Stimulated activated naive B cell treated with anti-CD40 and anti-IgM and Interleukin-4, amounts not matched to agents 10 μg/mL and 1 μg/mL and 100 μg/mL, for 72 hours (primary cell): ENCODE measurements at regions not wholly inside any gene's neighbourhood (a gene's known extent, or its start where the extent isn't known, plus 50 kb on each side); places are given as distances from the start of the nearest gene placed in this dataset.
"Not testable (repeated sequence)": the region's sequence is repeated elsewhere in the genome, so short reads cannot be mapped to it uniquely, and the experiment has no call there.

Experiments used
- ATAC-seq, 2 donors: fragments of 150-1000 bp; cut with Tn5 transposase; replicated peaks; 2 replicates each; pipeline ENCODE4 v1.10.0; 2021; ENCODE audit warnings: moderate library complexity in 1 of 2
- DNase-seq: peaks from one replicate; pipeline ENCODE4 v3.0.0; 2021
- H3K27ac Mint-ChIP-seq: one replicate; pipeline ENCODE4 v1.8.0; 2022; ENCODE audit warnings: mild to moderate bottlenecking, mixed read lengths
- H3K27me3 Mint-ChIP-seq, 2 donors: one replicate each; pipeline ENCODE4 v1.8.0; 2022; ENCODE audit warnings: mixed read lengths in 2 of 2
- H3K36me3 Mint-ChIP-seq, 2 donors: one replicate each; pipeline ENCODE4 v1.8.0; 2022; ENCODE audit warnings: mixed read lengths in 2 of 2, mild to moderate bottlenecking in 1 of 2
- H3K4me1 Mint-ChIP-seq, 2 donors: one replicate each; pipeline ENCODE4 v1.8.0; 2022; ENCODE audit warnings: mixed read lengths in 2 of 2, mild to moderate bottlenecking in 1 of 2
- H3K4me3 Mint-ChIP-seq, 2 donors: one replicate each; pipeline ENCODE4 v1.8.0; 2022; ENCODE audit warnings: mild to moderate bottlenecking in 2 of 2, mixed read lengths in 2 of 2, moderate library complexity in 1 of 2
- H3K9me3 Mint-ChIP-seq, 2 donors: one replicate each; pipeline ENCODE4 v1.8.0; 2022; ENCODE audit warnings: mixed read lengths in 2 of 2, mild to moderate bottlenecking in 1 of 2

DNA sequence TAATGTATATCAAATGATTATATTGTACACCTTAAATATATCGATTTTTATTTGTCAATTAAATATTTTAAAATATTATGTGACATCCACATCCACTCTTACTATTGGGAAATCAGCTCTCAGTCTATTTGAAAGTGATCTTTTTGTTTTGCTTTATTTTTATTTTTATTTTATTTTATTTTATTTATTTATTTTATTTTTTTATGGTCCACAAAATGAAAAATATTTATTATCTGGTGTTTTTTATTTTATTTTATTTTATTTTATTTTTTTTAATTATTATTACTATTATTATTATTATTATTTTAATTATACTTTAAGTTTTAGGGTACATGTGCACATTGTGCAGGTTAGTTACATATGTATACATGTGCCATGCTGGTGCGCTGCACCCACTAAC lies 533.5 kb upstream of the ANO5 start:
- not testable (repeated sequence) for H3K36me3 Mint-ChIP-seq, H3K27me3 Mint-ChIP-seq, ATAC-seq, H3K9me3 Mint-ChIP-seq, H3K4me1 Mint-ChIP-seq, DNase-seq, H3K4me3 Mint-ChIP-seq, H3K27ac Mint-ChIP-seq

DNA sequence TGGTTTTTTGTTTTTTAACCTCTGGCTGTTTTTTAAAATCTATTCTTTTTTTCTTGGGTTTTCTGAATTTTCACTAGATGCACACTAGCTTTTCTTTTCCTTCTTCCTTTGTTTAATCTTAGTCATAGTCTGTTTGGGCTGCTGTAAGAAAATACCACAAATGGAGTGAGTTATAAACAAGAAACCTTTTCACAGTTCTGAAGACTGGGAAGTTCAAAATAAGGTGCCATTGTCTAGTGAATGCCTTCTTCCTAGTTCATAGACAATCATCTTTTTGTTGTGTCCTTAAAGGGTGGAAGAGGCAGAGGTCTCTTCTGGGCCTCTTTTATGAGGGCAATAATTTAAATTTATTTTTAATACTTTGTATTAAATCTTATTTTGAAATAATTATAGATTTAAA lies 532.9 kb upstream of the ANO5 start:
- ATAC-seq (no peak), DNase-seq (no peak)
- H3K36me3 Mint-ChIP-seq, result no peaks in the 10 kb centered on the region
- H3K27ac Mint-ChIP-seq, result no peak overlapping the region
- H3K27me3 Mint-ChIP-seq, result no peaks in the 10 kb centered on the region
- peaks cover 0 to 3% of the 10 kb centered on the region in 2 donors for H3K9me3 Mint-ChIP-seq
- H3K4me3 Mint-ChIP-seq, result no peak overlapping the region
- no peaks in the 10 kb centered on the region for H3K4me1 Mint-ChIP-seq

DNA sequence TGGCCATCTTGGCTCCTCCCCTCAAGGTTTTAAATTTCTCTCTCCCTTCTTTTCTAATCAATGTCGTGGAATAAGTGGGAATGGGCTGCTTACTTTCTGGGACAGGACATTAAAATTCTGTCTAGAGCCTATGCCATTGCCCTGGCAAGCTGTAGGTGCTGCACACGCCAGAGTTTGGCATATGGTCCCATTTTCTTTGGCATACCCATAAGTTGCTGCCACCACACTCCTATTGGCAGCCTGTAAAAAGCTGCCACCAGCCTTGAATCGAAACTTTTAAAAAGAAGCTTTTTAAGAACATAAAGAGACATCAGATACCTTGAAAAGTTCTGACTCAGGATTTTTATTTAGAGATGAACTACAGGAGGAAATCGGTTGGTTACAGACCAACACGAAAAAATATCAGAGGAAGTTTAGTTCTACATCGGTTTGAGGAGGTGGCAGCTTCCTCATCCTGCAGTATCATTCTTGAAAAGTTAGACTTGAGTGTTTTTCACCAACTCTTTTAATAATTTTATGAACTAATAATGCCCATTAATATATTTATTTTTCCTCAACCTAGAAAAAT lies 517.8 kb upstream of the ANO5 start:
- no peak overlapping the region for H3K27ac Mint-ChIP-seq
- H3K27me3 Mint-ChIP-seq, result no peaks in the 10 kb centered on the region
- H3K9me3 Mint-ChIP-seq, result peaks cover 3% of the 10 kb centered on the region in 2 donors
- no peak overlapping the region for H3K4me3 Mint-ChIP-seq
- H3K4me1 Mint-ChIP-seq, result no peaks in the 10 kb centered on the region
- H3K36me3 Mint-ChIP-seq, result no peaks in the 10 kb centered on the region
- ATAC-seq (no peak), DNase-seq (no peak)

DNA sequence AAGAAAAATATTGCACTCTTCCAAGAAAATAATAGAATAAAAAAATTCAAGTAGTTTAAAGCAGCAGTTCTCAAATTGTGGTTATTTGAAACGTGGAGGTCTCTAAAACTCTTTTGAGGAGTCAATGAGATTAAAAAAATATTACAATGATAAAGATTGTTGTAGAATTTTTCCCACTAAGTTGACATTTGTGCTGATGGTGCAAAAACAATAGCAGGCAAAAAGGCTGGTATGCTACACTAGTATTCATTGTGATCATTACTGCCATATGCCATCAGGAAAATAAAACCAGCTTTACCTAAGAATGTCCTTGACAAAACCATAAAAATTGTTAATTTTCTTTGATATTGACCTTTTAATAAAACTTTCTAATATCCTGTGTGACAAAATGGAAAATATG lies 505.2 kb upstream of the ANO5 start:
- Mint-ChIP-seq H3K36me3 (no peaks in the 10 kb centered on the region), H3K4me1 (no peaks in the 10 kb centered on the region), H3K9me3 (peaks cover 3 to 6% of the 10 kb centered on the region in 2 donors), H3K27ac (no peak overlapping the region), H3K27me3 (no peaks in the 10 kb centered on the region), H3K4me3 (no peak overlapping the region)
- no peak for DNase-seq
- no peak for ATAC-seq

DNA sequence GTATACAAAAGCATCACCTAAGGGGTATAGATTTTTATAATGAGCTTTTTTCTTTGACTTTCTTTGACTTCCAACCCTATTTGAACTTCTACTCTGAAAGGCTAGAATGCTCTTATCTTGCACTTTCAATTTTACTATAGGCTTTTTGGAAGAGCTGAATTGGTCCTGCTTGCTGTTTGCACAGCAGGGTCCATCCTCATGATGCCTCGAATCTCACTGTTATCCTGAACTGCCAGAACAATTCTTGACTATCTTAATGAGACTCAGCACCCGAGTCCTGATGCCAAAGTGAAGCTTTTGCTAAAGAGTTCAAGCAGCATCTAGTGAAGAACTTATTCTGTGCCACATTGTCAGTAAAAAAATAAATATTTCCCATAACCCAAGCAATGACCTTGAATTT lies 488.3 kb upstream of the ANO5 start:
- Mint-ChIP-seq H3K27ac (no peak overlapping the region), H3K4me3 (no peak overlapping the region), H3K27me3 (no peaks in the 10 kb centered on the region), H3K4me1 (no peaks in the 10 kb centered on the region), H3K9me3 (no peaks in the 10 kb centered on the region), H3K36me3 (no peaks in the 10 kb centered on the region)
- no peak for DNase-seq
- no peak for ATAC-seq

DNA sequence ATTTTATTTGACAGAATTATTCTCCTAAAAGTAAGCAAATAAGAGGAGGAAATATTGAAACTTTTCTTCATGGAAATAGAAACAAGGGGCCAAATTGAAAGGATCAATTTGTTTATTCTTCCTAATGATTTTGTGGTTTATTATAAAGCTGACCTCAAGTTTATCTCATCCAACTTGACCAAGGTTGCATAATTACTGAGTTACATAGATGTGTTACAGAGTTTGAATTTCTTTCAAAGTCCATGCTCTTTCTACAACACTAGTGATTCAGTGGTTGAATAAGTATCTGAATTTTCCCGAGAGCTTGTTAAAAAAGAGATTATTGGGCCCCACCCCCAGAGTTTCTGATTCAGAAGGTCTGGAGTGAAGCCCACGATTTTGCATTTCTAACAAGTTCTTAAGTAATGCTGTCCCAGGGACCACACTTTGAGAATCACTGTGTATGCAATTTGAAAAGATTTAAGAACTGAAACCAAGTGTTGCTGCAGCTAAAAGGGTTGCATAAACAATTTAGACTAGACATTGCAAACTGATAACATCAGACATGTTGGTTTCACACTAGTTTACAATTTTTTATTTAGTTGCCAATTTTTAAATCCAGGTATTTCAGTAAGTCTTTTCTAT lies 485.7 kb upstream of the ANO5 start:
- no peak for DNase-seq
- Mint-ChIP-seq H3K27ac (no peak overlapping the region), H3K27me3 (no peaks in the 10 kb centered on the region), H3K4me3 (no peak overlapping the region), H3K9me3 (no peaks in the 10 kb centered on the region), H3K4me1 (no peaks in the 10 kb centered on the region), H3K36me3 (no peaks in the 10 kb centered on the region)
- ATAC-seq, result no peak

DNA sequence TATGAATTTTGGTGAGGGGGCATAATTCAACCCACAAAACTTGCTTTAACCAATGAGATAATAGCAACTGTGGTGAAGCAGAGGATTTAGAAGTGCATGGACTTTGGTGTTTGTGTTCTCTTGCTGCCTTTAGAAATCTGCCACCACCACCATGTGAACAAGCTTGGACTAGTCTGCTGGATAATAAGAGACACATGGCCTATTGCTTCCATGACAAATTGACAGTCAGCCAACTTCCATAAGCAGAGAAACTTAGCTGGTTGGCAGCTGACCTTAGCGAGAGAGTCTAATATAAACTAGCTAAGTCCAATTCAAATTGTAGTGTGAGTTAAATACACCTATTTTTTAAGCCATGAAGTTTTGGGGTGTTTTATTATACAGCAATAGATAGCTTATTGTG lies 482.1 kb upstream of the ANO5 start:
- ATAC-seq, result no peak
- DNase-seq, result no peak
- H3K4me1 Mint-ChIP-seq, result no peaks in the 10 kb centered on the region
- no peaks in the 10 kb centered on the region for H3K36me3 Mint-ChIP-seq
- H3K27me3 Mint-ChIP-seq, result no peaks in the 10 kb centered on the region
- H3K9me3 Mint-ChIP-seq, result peaks cover 4 to 5% of the 10 kb centered on the region in 2 donors
- H3K27ac Mint-ChIP-seq, result no peak overlapping the region
- no peak overlapping the region for H3K4me3 Mint-ChIP-seq

DNA sequence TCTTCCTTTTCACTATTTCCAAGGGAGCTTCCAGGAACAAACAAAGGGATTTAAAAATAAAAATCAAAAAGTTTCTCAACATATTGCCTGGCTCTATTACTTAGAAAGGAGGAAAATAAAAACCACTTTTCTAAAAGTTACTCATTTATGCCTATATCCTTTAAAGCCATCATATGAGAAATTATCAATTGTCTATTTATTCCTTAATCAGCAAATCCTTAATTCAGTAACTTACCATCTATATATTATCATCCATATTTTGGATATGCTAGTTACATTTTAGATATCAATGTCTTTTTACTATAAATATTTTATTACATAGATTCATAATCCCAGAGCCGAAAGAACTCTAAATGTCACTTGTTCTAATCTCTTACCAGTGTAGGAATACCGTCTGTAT lies 481.5 kb upstream of the ANO5 start:
- no peaks in the 10 kb centered on the region for H3K36me3 Mint-ChIP-seq
- H3K27me3 Mint-ChIP-seq, result no peaks in the 10 kb centered on the region
- DNase-seq, result no peak
- peaks cover 4 to 5% of the 10 kb centered on the region in 2 donors for H3K9me3 Mint-ChIP-seq
- ATAC-seq, result no peak
- no peaks in the 10 kb centered on the region for H3K4me1 Mint-ChIP-seq
- no peak overlapping the region for H3K27ac Mint-ChIP-seq
- no peak overlapping the region for H3K4me3 Mint-ChIP-seq

DNA sequence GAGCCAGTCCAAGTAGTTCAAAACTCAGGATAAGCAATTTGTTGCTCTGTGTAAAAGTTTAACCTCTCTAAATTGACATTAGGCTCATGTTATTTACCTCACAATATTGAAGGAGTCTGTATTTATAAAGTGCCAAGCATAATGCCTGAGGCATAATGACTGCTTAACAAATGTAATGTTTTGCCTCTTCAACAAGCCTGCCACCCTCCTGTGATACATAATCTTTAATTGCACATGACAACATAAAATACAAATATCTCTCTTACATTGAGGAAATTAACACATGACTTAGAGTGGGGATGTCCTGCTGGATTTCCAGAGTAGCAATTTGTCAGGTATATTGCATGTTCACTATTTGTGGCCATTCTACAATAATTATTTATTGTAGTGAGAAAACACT lies 469.2 kb upstream of the ANO5 start:
- DNase-seq (no peak), ATAC-seq (no peak)
- H3K4me3 Mint-ChIP-seq, result no peak overlapping the region
- H3K9me3 Mint-ChIP-seq, result peaks cover 0 to 6% of the 10 kb centered on the region in 2 donors
- no peaks in the 10 kb centered on the region for H3K4me1 Mint-ChIP-seq
- no peak overlapping the region for H3K27ac Mint-ChIP-seq
- no peaks in the 10 kb centered on the region for H3K27me3 Mint-ChIP-seq
- H3K36me3 Mint-ChIP-seq, result no peaks in the 10 kb centered on the region

DNA sequence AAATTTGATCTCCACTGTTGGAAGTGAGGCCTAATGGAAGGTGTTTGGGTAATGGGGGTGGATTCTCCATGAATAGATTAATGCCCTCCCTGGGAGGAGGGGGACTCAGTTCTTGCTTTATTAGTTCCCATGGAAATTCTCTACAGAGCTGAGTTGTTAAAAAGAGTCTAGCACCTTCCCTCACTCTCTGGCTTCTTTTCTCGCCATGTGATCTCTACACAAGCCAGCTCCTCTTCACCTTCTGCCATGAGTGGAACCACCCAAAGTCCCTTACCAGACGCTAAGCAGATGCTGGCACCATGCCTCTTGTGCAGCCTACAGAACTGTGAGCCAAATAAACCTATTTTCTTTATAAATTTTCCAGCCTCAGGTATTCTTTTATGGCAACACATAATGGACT lies 465.8 kb upstream of the ANO5 start:
- ATAC-seq, result no peak
- Mint-ChIP-seq H3K36me3 (no peaks in the 10 kb centered on the region), H3K27ac (no peak overlapping the region)

DNA sequence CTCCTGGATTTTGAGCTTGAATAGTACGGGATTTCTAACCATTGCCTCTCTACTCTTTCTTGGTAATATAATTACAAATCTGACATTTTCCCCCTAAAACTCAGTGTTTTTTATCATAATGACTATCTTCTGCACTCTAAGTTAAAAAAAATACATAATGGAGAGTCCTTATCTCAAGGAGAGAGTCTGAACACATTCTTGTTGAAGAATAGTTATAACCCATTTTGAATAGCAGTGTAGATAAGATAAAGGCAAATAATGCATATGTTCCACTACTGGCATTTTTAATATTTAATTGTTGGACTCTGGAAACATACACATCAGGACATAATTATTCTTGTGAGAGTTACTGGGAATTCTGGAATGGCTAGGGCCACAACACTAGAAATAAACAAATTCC lies 456.5 kb upstream of the ANO5 start:
- H3K4me3 Mint-ChIP-seq, result no peak overlapping the region
- no peak overlapping the region for H3K27ac Mint-ChIP-seq
- no peaks in the 10 kb centered on the region for H3K27me3 Mint-ChIP-seq
- DNase-seq, result no peak
- H3K9me3 Mint-ChIP-seq, result peaks cover 3% of the 10 kb centered on the region in 2 donors
- H3K36me3 Mint-ChIP-seq, result no peaks in the 10 kb centered on the region
- ATAC-seq, result no peak
- H3K4me1 Mint-ChIP-seq, result no peaks in the 10 kb centered on the region

More for the DNA sequence above, 465.8 kb upstream of the ANO5 start:
- H3K9me3 Mint-ChIP-seq, result peaks cover 2 to 7% of the 10 kb centered on the region in 2 donors
- DNase-seq, result no peak
- H3K4me1 Mint-ChIP-seq, result no peaks in the 10 kb centered on the region
- no peaks in the 10 kb centered on the region for H3K27me3 Mint-ChIP-seq
- H3K4me3 Mint-ChIP-seq, result no peak overlapping the region

DNA sequence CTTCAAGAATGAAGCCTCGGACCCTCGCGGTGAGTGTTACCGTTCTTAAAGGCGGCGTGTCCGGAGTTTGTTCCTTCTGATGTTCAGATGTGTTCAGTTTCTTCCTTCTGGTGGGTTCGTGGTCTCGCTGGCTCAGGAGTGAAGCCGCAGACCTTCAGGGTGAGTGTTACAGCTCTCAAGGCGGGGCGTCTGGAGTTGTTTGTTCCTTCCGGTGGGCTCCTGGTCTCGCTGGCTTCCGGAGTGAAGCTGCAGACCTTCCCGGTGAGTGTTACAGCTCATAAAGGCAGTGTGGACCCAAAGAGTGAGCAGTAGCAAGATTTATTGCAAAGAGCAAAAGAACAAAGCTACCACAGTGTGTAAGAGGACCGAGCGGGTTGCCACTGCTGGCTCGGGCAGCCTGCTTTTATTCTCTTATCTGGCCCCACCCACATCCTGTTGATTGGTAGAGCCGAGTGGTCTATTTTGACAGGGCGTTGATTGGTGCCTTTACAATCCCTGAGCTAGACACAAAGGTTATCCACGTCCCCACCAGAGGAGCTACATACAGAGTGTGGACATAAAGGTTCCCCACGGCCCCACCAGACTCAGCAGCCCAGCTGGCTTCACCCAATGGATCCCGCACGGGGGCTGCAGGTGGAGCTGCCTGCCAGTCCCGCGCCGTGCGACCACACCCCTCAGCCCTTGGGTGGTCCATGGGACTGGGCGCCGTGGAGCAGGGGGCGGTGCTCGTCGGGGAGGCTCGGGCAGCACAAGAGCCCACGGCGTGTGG lies 440.2 kb upstream of the ANO5 start:
- not testable (repeated sequence) for H3K27ac Mint-ChIP-seq, H3K36me3 Mint-ChIP-seq, H3K27me3 Mint-ChIP-seq, DNase-seq, H3K4me1 Mint-ChIP-seq
- Mint-ChIP-seq H3K4me3 (peak overlapping the region in 1 of 2 donors; percentile 71), H3K9me3 (peaks cover 7 to 14% of the 10 kb centered on the region in 2 donors)
- peak in 1 of 2 donors; percentile 31 for ATAC-seq

DNA sequence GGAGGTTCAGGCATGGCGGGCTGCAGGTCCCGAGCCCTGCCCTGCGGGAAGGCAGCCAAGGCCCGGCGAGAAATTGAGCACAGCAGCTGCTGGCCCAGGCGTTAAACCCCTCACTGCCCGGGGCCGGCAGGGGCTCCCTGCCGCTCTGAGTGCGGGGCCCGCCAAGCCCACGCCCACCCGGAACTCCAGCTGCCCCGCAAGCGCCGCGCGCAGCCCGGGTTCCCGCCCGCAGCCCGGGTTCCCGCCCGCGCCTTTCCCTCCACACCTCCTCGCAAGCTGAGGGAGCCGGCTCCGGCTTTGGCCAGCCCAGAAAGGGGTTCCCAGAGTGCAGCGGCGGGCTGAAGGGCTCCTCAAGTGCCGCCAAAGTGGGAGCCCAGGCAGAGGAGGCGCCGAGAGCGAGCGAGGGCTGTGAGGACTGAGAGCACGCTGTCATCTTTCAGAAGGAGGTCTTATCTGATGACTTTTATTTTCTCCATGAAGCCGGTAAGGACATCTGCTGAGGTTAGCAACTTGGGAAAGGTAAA lies 439.6 kb upstream of the ANO5 start:
- H3K27me3 Mint-ChIP-seq, H3K4me1 Mint-ChIP-seq, H3K27ac Mint-ChIP-seq, H3K36me3 Mint-ChIP-seq, DNase-seq, ATAC-seq: not testable (repeated sequence)
- Mint-ChIP-seq H3K4me3 (peak overlapping the region in 1 of 2 donors; percentile 35), H3K9me3 (peaks cover 7 to 14% of the 10 kb centered on the region in 2 donors)

DNA sequence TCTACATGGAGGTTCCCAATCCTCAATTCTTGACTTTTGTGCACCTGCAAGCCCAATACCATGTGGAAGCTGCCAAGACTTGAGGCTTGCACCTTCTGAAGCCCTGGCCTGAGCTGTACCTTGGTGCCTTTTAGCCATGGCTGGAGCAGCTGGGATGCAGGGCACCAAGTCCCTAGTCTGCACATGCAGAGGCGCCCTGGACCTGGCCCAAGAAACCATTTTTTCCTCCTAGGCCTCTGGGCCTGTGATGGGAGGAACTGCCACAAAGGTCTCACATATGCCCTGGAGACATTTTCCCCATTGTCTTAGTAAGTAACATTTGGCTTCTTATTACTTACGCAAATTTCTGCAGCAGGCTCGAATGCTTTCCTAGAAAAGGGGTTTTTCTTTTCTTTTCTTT lies 431.9 kb upstream of the ANO5 start:
- no peaks in the 10 kb centered on the region for H3K27me3 Mint-ChIP-seq
- no peak for DNase-seq
- H3K4me3 Mint-ChIP-seq, result no peak overlapping the region
- peaks cover 24 to 26% of the 10 kb centered on the region in 2 donors for H3K9me3 Mint-ChIP-seq
- no peak overlapping the region for H3K27ac Mint-ChIP-seq
- ATAC-seq, result no peak
- no peaks in the 10 kb centered on the region for H3K4me1 Mint-ChIP-seq
- H3K36me3 Mint-ChIP-seq, result no peaks in the 10 kb centered on the region

DNA sequence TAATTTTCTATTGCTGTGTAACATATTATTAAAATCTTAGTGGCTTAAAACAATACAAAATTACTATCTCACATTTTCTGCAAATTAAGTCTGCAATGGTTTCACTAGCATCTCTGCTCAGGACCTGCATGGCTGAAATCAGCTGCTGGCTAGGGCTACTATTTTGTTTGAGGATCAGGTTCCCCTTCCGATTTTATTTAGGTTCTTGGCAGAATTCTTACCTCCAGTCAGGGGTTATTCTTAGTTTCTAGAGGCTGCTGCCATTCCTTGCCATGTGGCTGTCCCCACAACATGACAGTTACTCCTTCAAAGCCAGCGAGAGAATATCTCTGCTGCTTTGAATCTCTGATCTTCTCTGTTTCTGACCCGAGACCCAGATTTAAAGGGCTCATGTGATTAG lies 424.5 kb upstream of the ANO5 start:
- ATAC-seq (no peak), DNase-seq (no peak)
- Mint-ChIP-seq H3K4me1 (no peaks in the 10 kb centered on the region), H3K9me3 (peaks cover 0 to 4% of the 10 kb centered on the region in 2 donors), H3K4me3 (no peak overlapping the region), H3K27me3 (no peaks in the 10 kb centered on the region), H3K36me3 (no peaks in the 10 kb centered on the region), H3K27ac (no peak overlapping the region)
